BE2C (cell line): ENCODE measurements at regions not wholly inside any gene's neighbourhood (a gene's known extent, or its start where the extent isn't known, plus 50 kb on each side); places are given as distances from the start of the nearest gene placed in this dataset.

Experiments used
- DNase-seq: peaks from one replicate; pipeline ENCODE4 v3.0.0-alpha.2; 2020
- H3K27me3 ChIP-seq: fragments of 250-450 bp; sonication (Bioruptor Pico); 2 replicates; pipeline ENCODE4 v1.5.1; 2020; ENCODE audit warnings: mild to moderate bottlenecking
- H3K36me3 ChIP-seq: fragments of 250-450 bp; sonication (Bioruptor Pico); 2 replicates; pipeline ENCODE4 v1.5.1; 2020; ENCODE audit warnings: mild to moderate bottlenecking
- H3K4me1 ChIP-seq: fragments of 250-450 bp; sonication (Bioruptor Pico); 2 replicates; pipeline ENCODE4 v1.5.1; 2020
- H3K4me3 ChIP-seq: 2 replicates; pipeline ENCODE4 v1.5.1; 2011; ENCODE audit warnings: low read depth, low read length
- H3K9me3 ChIP-seq: fragments of 250-450 bp; sonication (Bioruptor Pico); 2 replicates; pipeline ENCODE4 v1.5.1; 2020
- CTCF ChIP-seq: IDR thresholded peaks from 2 replicates; pipeline ENCODE4 v1.5.1; 2012; ENCODE audit warnings: mild to moderate bottlenecking, low read depth, low read length

DNA sequence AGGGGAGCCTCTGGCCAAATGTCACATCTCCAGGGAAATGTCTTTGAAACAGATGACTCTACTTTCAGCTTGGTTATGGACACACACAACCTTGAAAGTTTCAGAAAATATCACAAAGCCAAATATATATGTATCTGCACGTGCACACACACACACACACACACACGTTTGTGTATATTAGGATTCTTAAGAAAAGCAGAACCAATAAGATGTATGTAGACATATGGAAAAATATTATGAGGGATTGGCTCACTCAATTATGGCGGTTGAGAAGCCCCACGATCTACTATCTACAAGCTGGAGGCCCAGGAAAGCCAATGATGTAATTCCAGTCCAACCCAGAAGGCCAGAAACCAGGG lies 194.9 kb downstream of the PALM2AKAP2 start:
- DNase-seq: no peak
- no peaks in the 10 kb centered on the region for H3K9me3 ChIP-seq
- TF ChIP-seq CTCF: no peak
- H3K4me1 ChIP-seq: no peaks in the 10 kb centered on the region
- no peak overlapping the region for H3K4me3 ChIP-seq
- no peaks in the 10 kb centered on the region for H3K36me3 ChIP-seq
- no peaks in the 10 kb centered on the region for H3K27me3 ChIP-seq

GRCh38 chr9:109975574-109976295 lies 195.7 kb downstream of the PALM2AKAP2 start:
- no peak for DNase-seq
- no peak overlapping the region for H3K4me3 ChIP-seq
- no peaks in the 10 kb centered on the region for H3K9me3 ChIP-seq
- H3K36me3 ChIP-seq: no peaks in the 10 kb centered on the region
- no peaks in the 10 kb centered on the region for H3K27me3 ChIP-seq
- no peaks in the 10 kb centered on the region for H3K4me1 ChIP-seq
- TF ChIP-seq CTCF: no peak

- Histone ChIP-seq H3K36me3 (no peaks in the 10 kb centered on the region), H3K4me3 (no peak overlapping the region), H3K27me3 (no peaks in the 10 kb centered on the region), H3K4me1 (no peaks in the 10 kb centered on the region), H3K9me3 (no peaks in the 10 kb centered on the region)
- no peak for DNase-seq
- TF ChIP-seq CTCF: no peak
Observed at GRCh38 chr9:109976303-109976702, 196.3 kb downstream of the PALM2AKAP2 start.

- Histone ChIP-seq H3K4me3 (no peak overlapping the region), H3K4me1 (no peaks in the 10 kb centered on the region), H3K9me3 (no peaks in the 10 kb centered on the region), H3K36me3 (no peaks in the 10 kb centered on the region), H3K27me3 (no peaks in the 10 kb centered on the region)
- no peak for DNase-seq
- TF ChIP-seq CTCF: no peak
Observed at GRCh38 chr9:109977521-109977920, 197.5 kb downstream of the PALM2AKAP2 start.

DNA sequence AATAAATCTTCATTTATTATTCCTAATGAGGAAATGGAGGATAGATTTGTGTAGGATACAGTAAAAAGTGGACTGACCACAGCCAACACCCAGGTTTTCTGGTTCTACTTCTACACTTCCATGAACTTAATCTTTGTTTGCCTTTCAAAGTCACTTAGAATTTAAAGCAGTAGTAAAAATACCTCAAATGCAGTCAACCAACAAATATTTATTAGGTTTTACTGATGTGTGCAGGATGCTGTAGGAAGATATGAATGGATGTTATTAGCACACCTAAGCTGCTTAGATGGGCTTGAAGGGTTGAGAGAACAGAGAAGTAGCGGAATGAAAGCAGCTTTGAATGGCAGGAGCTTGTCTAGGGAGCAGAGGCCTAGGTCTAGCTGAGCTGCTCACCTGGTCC lies 201.1 kb downstream of the PALM2AKAP2 start:
- no peaks in the 10 kb centered on the region for H3K36me3 ChIP-seq
- H3K27me3 ChIP-seq: no peaks in the 10 kb centered on the region
- no peaks in the 10 kb centered on the region for H3K9me3 ChIP-seq
- no peak for DNase-seq
- no peak overlapping the region for H3K4me3 ChIP-seq
- TF ChIP-seq CTCF: no peak
- H3K4me1 ChIP-seq: no peaks in the 10 kb centered on the region

- Histone ChIP-seq H3K4me1 (no peaks in the 10 kb centered on the region), H3K36me3 (no peaks in the 10 kb centered on the region), H3K9me3 (no peaks in the 10 kb centered on the region), H3K27me3 (no peaks in the 10 kb centered on the region), H3K4me3 (no peak overlapping the region)
- no peak for TF ChIP-seq CTCF
- no peak for DNase-seq
Observed at GRCh38 chr9:109986521-109986991, 206.6 kb downstream of the PALM2AKAP2 start.
